Smooth muscle cell (in vitro differentiated cells): ENCODE measurements at regions not wholly inside any gene's neighbourhood (a gene's known extent, or its start where the extent isn't known, plus 50 kb on each side); places are given as distances from the start of the nearest gene placed in this dataset. TPM values are rescaled to one million over a fixed set of nuclear protein-coding genes. Genes with fewer than 3 reads are reported as not detected.

Source experiments
- DNase-seq: peaks from one replicate; lab custom pipeline; 2025; ENCODE audit not compliant: unreplicated experiment; lab: John Stamatoyannopoulos, UW
- H2AFZ ChIP-seq: fragments of 200-600 bp; sonication (generic); 2 replicates; pipeline ENCODE4 v1.6.0; 2016; ENCODE audit warnings: antibody characterized with exemption, low read depth, mild to moderate bottlenecking
- H3F3A ChIP-seq: fragments of 200-600 bp; sonication (generic); 2 replicates; pipeline ENCODE4 v1.6.0; 2017; ENCODE audit warnings: antibody characterized with exemption, low read depth
- H3K27ac ChIP-seq: fragments of 200-600 bp; sonication (generic); 2 replicates; pipeline ENCODE4 v1.5.1; 2016; ENCODE audit warnings: low read depth, mild to moderate bottlenecking
- H3K27me3 ChIP-seq: fragments of 200-600 bp; sonication (generic); 2 replicates; pipeline ENCODE4 v1.6.1; 2016; ENCODE audit warnings: low read depth, mild to moderate bottlenecking
- H3K36me3 ChIP-seq: fragments of 200-600 bp; sonication (generic); 2 replicates; pipeline ENCODE4 v1.5.1; 2016; ENCODE audit warnings: low read depth
- H3K4me1 ChIP-seq: fragments of 200-600 bp; sonication (generic); 2 replicates; pipeline ENCODE4 v1.5.1; 2016; ENCODE audit warnings: low read depth
- H3K4me2 ChIP-seq: fragments of 200-600 bp; sonication (generic); 2 replicates; pipeline ENCODE4 v1.6.0; 2016; ENCODE audit warnings: mild to moderate bottlenecking
- H3K4me3 ChIP-seq: fragments of 200-600 bp; sonication (generic); 2 replicates; pipeline ENCODE4 v1.5.1; 2016; ENCODE audit warnings: mild to moderate bottlenecking
- H3K79me2 ChIP-seq: fragments of 200-600 bp; sonication (generic); 2 replicates; pipeline ENCODE4 v1.6.0; 2016; ENCODE audit warnings: low read depth, mild to moderate bottlenecking
- H3K9ac ChIP-seq: fragments of 200-600 bp; sonication (generic); 2 replicates; pipeline ENCODE4 v1.6.0; 2016; ENCODE audit warnings: low read depth
- H3K9me3 ChIP-seq: fragments of 200-600 bp; sonication (generic); replicated peaks from 2 replicates; pipeline ENCODE4 v1.5.1; 2016; ENCODE audit warnings: low read depth
- H4K20me1 ChIP-seq: fragments of 200-600 bp; sonication (generic); 2 replicates; pipeline ENCODE4 v1.6.0; 2016; ENCODE audit warnings: low read depth
- WGBS: methylation state at CpG from one replicate; pipeline ENCODE4 v1.1.7; 2016; ENCODE audit warnings: low lambda C conversion rate; 5-methylcytosine and 5-hydroxymethylcytosine counted together
- small RNA-seq: library from RNA; depleted of rRNA; stranded (forward); fragments of <200 nt; gene quantifications from one replicate; pipeline ENCODE3, GENCODE V24; 2014
- TF ChIP-seq, protein P1 (sequence below): fragments of 200-600 bp; sonication (generic); IDR thresholded peaks from 2 replicates; pipeline ENCODE4 v1.5.1; 2017; ENCODE audit warnings: borderline replicate concordance, mild to moderate bottlenecking, antibody characterized with exemption; ENCODE audit not compliant: insufficient read depth, poor library complexity, severe bottlenecking

DNA sequence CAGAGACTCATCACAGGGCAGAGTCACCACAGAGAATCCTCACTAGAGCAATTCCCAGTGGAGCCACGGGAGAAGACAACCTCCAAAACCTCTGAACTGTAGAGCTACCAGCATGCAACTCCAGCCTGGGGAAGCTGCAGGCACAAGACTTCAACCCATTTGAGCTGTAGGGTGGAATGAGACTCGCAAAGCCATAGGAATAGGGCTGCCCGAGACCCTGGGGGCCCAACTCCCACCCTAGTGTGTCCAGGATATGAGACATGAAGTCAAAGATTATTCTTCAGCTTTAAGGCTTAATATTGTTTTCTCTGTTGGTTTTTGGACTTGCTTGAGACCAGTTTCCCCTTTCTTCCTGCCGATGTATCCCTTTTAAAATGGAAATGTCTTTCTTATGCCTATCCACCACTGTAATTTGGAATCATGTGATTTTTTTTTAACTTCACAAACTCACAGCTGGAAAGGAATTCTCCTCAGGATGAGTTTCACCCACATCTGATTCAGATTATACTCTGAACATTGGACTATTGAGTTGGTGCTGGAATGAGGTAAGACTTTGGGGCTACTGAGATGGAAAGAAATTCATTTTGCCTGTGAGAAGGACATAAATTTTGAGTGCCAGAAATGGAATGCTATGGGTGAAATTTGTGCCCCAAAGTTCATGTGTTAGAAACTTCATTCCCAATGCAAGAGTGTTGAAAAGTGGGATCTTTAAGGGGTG lies 59.6 kb upstream of the ST6GALNAC5 start:
- Histone ChIP-seq H3K27ac (no peak overlapping the region), H3K9ac (no peak overlapping the region), H3K4me1 (no peaks in the 10 kb centered on the region), H2AFZ (no peak overlapping the region), H3K79me2 (no peaks in the 10 kb centered on the region), H3K4me2 (no peak overlapping the region), H3K36me3 (no peaks in the 10 kb centered on the region), H3K9me3 (no peaks in the 10 kb centered on the region), H3F3A (no peaks in the 10 kb centered on the region), H3K27me3 (no peaks in the 10 kb centered on the region), H3K4me3 (no peak overlapping the region), H4K20me1 (no peaks in the 10 kb centered on the region)
- TF ChIP-seq, protein P1, sequence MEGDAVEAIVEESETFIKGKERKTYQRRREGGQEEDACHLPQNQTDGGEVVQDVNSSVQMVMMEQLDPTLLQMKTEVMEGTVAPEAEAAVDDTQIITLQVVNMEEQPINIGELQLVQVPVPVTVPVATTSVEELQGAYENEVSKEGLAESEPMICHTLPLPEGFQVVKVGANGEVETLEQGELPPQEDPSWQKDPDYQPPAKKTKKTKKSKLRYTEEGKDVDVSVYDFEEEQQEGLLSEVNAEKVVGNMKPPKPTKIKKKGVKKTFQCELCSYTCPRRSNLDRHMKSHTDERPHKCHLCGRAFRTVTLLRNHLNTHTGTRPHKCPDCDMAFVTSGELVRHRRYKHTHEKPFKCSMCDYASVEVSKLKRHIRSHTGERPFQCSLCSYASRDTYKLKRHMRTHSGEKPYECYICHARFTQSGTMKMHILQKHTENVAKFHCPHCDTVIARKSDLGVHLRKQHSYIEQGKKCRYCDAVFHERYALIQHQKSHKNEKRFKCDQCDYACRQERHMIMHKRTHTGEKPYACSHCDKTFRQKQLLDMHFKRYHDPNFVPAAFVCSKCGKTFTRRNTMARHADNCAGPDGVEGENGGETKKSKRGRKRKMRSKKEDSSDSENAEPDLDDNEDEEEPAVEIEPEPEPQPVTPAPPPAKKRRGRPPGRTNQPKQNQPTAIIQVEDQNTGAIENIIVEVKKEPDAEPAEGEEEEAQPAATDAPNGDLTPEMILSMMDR, result no peak
- DNase-seq, result no peak
- 87% methylated on average over 4 of the region's 4 CpGs for WGBS

Small RNA genes lying in the stretch of these regions (small RNA-seq; reads per million reads assigned to genes)
- not detected for gene RNU6-161P
